GM21367 (cell line): ENCODE measurements at regions not wholly inside any gene's neighbourhood (a gene's known extent, or its start where the extent isn't known, plus 50 kb on each side); places are given as distances from the start of the nearest gene placed in this dataset.
"Not testable (repeated sequence)": the region's sequence is repeated elsewhere in the genome, so short reads cannot be mapped to it uniquely, and the experiment has no call there.

Experiments
- ATAC-seq: cut with Tn5 transposase; IDR thresholded peaks from one replicate; pipeline ENCODE4 v1.9.1; 2021; ENCODE audit not compliant: unreplicated experiment

GRCh38 chr2:203629699-203630098 lies 76.7 kb upstream of the CD28 start:
- no peak for ATAC-seq

- ATAC-seq: no peak
These were observed 75.2 kb upstream of the CD28 start for GRCh38 chr2:203631068-203631757.

GRCh38 chr2:203636588-203637470 lies 69.6 kb upstream of the CD28 start:
- ATAC-seq: no peak

DNA sequence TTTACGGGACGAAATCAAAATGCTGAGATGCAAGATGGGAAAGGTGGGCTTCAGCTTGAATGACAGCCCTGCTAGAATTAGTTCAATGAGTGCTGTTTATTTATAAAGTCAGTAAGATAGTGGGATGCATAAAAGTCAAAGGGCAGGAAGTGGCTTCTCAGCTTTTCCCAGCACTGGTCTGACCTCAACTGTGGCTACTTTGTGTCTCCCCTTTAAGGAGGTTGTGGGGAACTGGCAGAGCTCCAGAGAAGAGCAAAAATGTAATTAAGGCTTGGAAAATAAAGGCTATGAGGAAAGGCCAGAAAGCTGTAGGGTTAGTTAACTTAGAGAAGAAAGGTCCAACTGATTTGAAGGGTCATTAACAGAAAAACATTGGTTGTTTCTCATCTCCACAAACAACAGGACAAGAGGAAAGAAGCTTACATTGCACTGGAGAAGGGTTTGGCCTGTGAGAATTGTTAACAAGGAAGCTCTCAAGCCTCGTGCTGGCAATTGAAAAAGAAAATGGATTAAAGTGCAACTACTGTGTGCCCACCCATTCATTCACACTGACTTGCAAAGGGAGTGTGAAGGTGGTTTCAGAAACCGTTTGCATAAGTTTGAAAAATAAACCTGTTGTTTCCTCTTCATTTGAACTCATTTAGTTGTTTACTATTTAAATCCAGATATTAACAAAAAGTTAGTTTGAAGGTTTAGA lies 68.8 kb upstream of the CD28 start:
- ATAC-seq: no peak

GRCh38 chr2:203641865-203642264 lies 64.6 kb upstream of the CD28 start:
- ATAC-seq: not testable (repeated sequence)

DNA sequence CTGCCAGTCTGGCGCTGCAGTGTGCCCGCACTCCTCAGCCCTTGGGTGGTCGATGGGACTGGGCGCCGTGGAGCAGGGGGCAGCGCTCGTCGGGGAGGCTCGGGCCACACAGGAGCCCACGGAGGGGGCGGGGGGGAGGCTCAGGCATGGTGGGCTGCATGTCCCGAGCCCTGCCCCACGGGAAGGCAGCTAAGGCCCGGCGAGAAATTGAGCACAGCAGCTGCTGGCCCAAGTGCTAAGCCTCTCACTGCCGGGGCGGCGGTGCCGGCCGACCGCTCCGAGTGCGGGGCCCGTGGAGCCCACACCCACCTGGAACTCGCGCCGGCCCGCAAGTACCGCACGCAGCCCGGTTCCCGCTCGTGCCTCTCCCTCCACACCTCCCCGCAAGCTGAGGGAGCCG lies 63.6 kb upstream of the CD28 start:
- ATAC-seq: not testable (repeated sequence)

GRCh38 chr2:203645831-203646230 lies 60.6 kb upstream of the CD28 start:
- no peak for ATAC-seq

- no peak for ATAC-seq
These were observed 60.1 kb upstream of the CD28 start for GRCh38 chr2:203646266-203646864.

GRCh38 chr2:203646961-203647360 lies 59.5 kb upstream of the CD28 start:
- no peak for ATAC-seq

- no peak for ATAC-seq
These were observed 58.9 kb upstream of the CD28 start for GRCh38 chr2:203647579-203647978.

- ATAC-seq: no peak
These were observed 58.2 kb upstream of the CD28 start for GRCh38 chr2:203648273-203648672.

GRCh38 chr2:203649176-203649814 lies 57.1 kb upstream of the CD28 start:
- ATAC-seq: no peak

DNA sequence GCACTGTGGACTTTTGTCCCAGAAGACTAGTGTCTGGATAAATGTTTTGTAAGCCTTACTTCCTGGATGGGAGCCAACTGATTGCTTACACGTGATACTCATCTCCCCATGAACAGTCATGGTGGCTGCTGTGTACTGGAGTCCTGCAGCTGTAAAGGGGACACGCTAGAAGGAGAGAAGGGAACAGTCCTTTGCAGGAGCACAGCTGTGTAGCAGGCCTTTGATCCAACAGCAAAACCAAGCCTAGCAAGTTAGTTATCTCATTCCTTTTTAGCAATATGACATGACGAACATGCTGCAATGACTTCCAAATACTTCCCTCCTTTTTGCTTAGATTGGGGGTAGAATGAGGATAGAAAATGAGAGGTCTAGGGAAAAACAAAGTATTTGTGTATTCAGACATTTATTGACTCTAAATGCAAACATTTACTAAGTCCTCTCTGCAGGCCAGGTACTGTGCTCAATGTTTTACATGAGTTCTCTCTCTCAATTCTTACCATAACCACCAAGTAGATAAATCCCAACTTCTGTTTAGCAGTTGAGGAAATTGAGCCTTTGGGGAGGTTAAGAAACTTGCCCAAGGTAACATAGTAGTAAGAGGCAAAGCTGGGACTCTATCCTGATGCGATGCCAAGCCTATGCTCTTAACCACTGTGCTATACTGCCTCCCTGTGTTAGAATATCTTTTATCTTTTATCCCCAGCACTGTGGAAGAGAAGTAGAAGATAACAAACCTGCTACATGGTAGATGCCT lies 55.4 kb upstream of the CD28 start:
- no peak for ATAC-seq

DNA sequence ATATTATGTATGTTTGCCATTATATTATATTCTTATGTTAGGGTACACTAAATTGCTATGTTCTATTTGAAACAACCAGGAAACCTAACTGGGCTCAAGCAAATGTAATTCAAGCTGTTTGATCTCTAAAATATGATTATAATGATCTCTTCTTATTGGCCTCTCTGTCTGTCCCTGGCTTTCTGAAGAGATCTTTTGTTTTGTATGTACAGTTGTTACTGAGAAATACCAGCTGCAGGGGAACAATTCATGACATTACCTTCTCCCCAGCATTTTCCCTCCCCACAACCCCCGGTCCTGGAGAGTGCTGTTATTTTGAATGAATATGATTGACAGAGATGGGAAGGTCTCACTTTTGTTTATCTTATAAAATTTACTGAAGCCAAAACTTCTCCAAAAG lies 54.8 kb upstream of the CD28 start:
- no peak for ATAC-seq

- no peak for ATAC-seq
These were observed 51.6 kb upstream of the CD28 start for GRCh38 chr2:203654826-203655225.

GRCh38 chr2:203656522-203657287 lies 49.7 kb upstream of the CD28 start:
- ATAC-seq: no peak
